AG09309 (cell line): ENCODE measurements at regions not wholly inside any gene's neighbourhood (a gene's known extent, or its start where the extent isn't known, plus 50 kb on each side); places are given as distances from the start of the nearest gene placed in this dataset.

ENCODE experiments used
- DNase-seq: peaks from one replicate; pipeline ENCODE4 v3.0.0-alpha.2; 2010; ENCODE audit warnings: low read depth
- H3K4me3 ChIP-seq: 2 replicates; pipeline ENCODE4 v1.5.1; 2011; ENCODE audit warnings: mild to moderate bottlenecking, low read depth, low read length, moderate library complexity; ENCODE audit not compliant: control insufficient read depth
- TF ChIP-seq, protein P1 (sequence below): IDR thresholded peaks from 2 replicates; pipeline ENCODE4 v1.5.1; 2011; ENCODE audit warnings: mild to moderate bottlenecking, low read depth, low read length, inconsistent platforms; ENCODE audit not compliant: insufficient read depth, control insufficient read depth; ENCODE audit errors: missing control alignments

DNA sequence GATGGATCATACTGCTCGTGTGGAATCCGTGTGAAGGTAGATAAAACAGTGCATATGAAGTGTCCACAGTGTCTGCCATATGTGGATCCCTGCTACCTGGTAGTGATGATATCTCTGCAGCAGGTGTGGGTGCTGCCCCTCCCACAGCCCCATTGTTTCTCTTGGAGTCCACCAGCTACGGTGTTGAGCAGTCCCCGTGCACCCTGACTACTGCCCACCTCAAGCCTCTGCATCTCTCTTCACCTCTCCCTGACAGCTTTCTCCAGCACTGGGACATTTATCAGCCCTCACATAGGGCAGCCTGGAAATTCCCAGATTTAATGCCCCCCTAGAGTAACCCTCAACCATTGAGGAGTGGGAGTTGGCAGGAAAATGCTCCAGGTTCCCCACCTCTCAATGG, 244.7 kb downstream of the IRF8 start:
- TF ChIP-seq, protein P1, sequence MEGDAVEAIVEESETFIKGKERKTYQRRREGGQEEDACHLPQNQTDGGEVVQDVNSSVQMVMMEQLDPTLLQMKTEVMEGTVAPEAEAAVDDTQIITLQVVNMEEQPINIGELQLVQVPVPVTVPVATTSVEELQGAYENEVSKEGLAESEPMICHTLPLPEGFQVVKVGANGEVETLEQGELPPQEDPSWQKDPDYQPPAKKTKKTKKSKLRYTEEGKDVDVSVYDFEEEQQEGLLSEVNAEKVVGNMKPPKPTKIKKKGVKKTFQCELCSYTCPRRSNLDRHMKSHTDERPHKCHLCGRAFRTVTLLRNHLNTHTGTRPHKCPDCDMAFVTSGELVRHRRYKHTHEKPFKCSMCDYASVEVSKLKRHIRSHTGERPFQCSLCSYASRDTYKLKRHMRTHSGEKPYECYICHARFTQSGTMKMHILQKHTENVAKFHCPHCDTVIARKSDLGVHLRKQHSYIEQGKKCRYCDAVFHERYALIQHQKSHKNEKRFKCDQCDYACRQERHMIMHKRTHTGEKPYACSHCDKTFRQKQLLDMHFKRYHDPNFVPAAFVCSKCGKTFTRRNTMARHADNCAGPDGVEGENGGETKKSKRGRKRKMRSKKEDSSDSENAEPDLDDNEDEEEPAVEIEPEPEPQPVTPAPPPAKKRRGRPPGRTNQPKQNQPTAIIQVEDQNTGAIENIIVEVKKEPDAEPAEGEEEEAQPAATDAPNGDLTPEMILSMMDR = no peak
- DNase-seq = no peak
- H3K4me3 ChIP-seq = no peak overlapping the region

GRCh38 chr16:86145669-86146068, 246.7 kb downstream of the IRF8 start:
- TF ChIP-seq, protein P1 = no peak
- DNase-seq = no peak
- H3K4me3 ChIP-seq = no peak overlapping the region

GRCh38 chr16:86150641-86151238, 251.8 kb downstream of the IRF8 start:
- no peak for DNase-seq
- TF ChIP-seq, protein P1 = no peak
- H3K4me3 ChIP-seq = no peak overlapping the region

GRCh38 chr16:86151239-86151851, 252.4 kb downstream of the IRF8 start:
- H3K4me3 ChIP-seq = no peak overlapping the region
- no peak for DNase-seq
- TF ChIP-seq, protein P1 = no peak

DNA sequence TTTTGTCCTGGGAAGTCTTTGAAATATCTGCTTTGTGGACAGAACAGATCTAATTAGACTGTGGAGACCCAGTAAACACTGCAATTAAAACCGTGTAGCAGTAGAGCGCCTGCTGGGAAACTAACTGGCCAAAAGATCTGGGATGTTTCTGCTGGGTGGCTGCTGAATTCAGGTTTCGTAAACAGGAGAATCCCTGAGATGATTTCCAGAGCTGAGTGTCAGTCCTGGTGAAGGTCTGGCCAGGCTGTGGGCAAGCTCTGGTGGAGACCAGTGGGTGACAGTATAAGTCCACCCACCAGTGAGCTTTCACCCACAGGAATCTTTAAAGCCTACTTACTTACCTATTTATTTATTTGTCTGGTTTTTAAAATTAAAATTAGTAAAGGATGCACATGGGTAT, 257.2 kb downstream of the IRF8 start:
- DNase-seq = no peak
- H3K4me3 ChIP-seq = no peak overlapping the region
- TF ChIP-seq, protein P1 = no peak

GRCh38 chr16:86157616-86158247, 258.8 kb downstream of the IRF8 start:
- no peak for DNase-seq
- H3K4me3 ChIP-seq = no peak overlapping the region
- TF ChIP-seq, protein P1 = no peak
